ENCODE measurements at regions not wholly inside any gene's neighbourhood (a gene's known extent, or its start where the extent isn't known, plus 50 kb on each side); places are given as distances from the start of the nearest gene placed in this dataset.

DNA sequence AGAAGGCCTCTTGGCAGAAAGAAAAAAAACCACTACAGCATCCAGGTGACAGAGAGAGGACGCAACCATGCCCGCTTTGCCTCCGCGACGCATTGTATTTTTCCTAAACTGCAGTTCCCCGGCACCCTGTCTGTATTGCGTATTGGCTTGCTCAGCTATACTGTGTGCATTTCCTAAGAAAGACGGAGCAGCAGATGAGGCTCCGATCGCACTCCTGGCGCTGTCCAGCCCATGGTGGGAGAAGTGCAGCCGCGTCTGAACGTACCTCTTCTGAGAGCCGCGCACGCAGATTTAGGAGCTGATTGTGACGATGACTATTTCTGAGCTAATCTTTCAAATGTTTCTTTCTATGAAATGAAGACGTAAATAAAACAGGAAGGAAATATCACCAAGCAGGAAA lies 366.5 kb downstream of the IRX1 start:
- Histone ChIP-seq H3K27me3 (ENCODE audit: control insufficient read depth in 2 of 2, insufficient read depth in 2 of 2, low read length in 2 of 2) (no peaks in the 10 kb centered on the region), H3K4me2 (ENCODE audit: insufficient read depth, low read length) (no peak overlapping the region), H3K36me3 (ENCODE audit: control insufficient read depth in 2 of 2, extremely low read depth in 1 of 2, insufficient read depth in 2 of 2, low read length in 2 of 2) (no peaks in the 10 kb centered on the region), H2AFZ (ENCODE audit: low read depth, low read length) (no peak overlapping the region), H3K4me1 (ENCODE audit: control insufficient read depth, extremely low read depth, insufficient read depth, low read length) (no peaks in the 10 kb centered on the region), H4K20me1 (replicated peaks; ENCODE audit: control insufficient read depth, extremely low read depth, insufficient read depth, low read length) (no peaks in the 10 kb centered on the region), H3K27ac (ENCODE audit: insufficient read depth, low read depth, low read length) (no peak overlapping the region), H3K9me1 (replicated peaks; ENCODE audit: control insufficient read depth, extremely low read depth, insufficient read depth, low read length) (no peaks in the 10 kb centered on the region), H3K79me2 (ENCODE audit: control insufficient read depth, insufficient read depth, low read length) (no peaks in the 10 kb centered on the region), H3K9me3 (replicated peaks; ENCODE audit: control insufficient read depth, insufficient read depth, low read length) (peaks cover 2% of the 10 kb centered on the region), H3K9ac (replicated peaks; ENCODE audit: extremely low read depth, insufficient read depth, low read length) (no peak overlapping the region), H3K4me3 (replicated peaks in 1 of 3; ENCODE audit: insufficient read depth in 1 of 3, low read depth in 1 of 3, low read length in 3 of 3) (no peak overlapping the region)
- dilution Hi-C loops (cut with MboI; ENCODE audit: extremely low pct_ligation_motif_present, low sequenced_read_pairs): no loop called here
- ChIA-PET POLR2A (no interaction called here), CTCF (no interaction called here)
- BruUV-seq (replicated peaks): no TSS peak
- DNase-seq (ENCODE audit: low read depth, low spot score): no peak
- intact Hi-C loops (cut with micrococcal nuclease): no loop called here
- no peak for TF ChIP-seq MYC (IDR thresholded peaks at IDR 0.05; ENCODE audit: low read depth, low read length)
- TF ChIP-seq EZH2 (IDR thresholded peaks at IDR 0.05; ENCODE audit: borderline replicate concordance, low read depth, low read length, severe bottlenecking): no peak
- no peak for TF ChIP-seq JUN (IDR thresholded peaks at IDR 0.05; ENCODE audit: borderline replicate concordance, insufficient read depth, insufficient read length, low read depth)
- TF ChIP-seq, protein P1, sequence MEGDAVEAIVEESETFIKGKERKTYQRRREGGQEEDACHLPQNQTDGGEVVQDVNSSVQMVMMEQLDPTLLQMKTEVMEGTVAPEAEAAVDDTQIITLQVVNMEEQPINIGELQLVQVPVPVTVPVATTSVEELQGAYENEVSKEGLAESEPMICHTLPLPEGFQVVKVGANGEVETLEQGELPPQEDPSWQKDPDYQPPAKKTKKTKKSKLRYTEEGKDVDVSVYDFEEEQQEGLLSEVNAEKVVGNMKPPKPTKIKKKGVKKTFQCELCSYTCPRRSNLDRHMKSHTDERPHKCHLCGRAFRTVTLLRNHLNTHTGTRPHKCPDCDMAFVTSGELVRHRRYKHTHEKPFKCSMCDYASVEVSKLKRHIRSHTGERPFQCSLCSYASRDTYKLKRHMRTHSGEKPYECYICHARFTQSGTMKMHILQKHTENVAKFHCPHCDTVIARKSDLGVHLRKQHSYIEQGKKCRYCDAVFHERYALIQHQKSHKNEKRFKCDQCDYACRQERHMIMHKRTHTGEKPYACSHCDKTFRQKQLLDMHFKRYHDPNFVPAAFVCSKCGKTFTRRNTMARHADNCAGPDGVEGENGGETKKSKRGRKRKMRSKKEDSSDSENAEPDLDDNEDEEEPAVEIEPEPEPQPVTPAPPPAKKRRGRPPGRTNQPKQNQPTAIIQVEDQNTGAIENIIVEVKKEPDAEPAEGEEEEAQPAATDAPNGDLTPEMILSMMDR (IDR thresholded peaks at IDR 0.05; ENCODE audit: extremely low read depth in 1 of 2, insufficient read depth in 1 of 2, low read depth in 1 of 2, low read length in 2 of 2): no peak
- TF ChIP-seq, protein P2, sequence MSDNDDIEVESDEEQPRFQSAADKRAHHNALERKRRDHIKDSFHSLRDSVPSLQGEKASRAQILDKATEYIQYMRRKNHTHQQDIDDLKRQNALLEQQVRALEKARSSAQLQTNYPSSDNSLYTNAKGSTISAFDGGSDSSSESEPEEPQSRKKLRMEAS (IDR thresholded peaks at IDR 0.05; ENCODE audit: insufficient read depth, insufficient read length): no peak
- TF ChIP-seq FOS (IDR thresholded peaks at IDR 0.05; ENCODE audit: borderline replicate concordance, insufficient read depth, low read length): no peak
- no peak for TF ChIP-seq POLR2AphosphoS5 (IDR thresholded peaks at IDR 0.05; ENCODE audit: insufficient read depth, low read depth, low read length)
- TF ChIP-seq GATA2 (IDR thresholded peaks at IDR 0.05; ENCODE audit: insufficient read depth, insufficient read length, low read depth, low read length): no peak
- TF ChIP-seq POLR2A (IDR thresholded peaks at IDR 0.05; ENCODE audit: low read depth, low read length): no peak
- no peak for FAIRE-seq
